GM19455 (cell line): ENCODE measurements at regions not wholly inside any gene's neighbourhood (a gene's known extent, or its start where the extent isn't known, plus 50 kb on each side); places are given as distances from the start of the nearest gene placed in this dataset.
"Not testable (repeated sequence)": the region's sequence is repeated elsewhere in the genome, so short reads cannot be mapped to it uniquely, and the experiment has no call there.

Experiments used
- ATAC-seq: cut with Tn5 transposase; IDR thresholded peaks from one replicate; pipeline ENCODE4 v1.9.1; 2021; ENCODE audit not compliant: unreplicated experiment

- ATAC-seq = no peak
These were observed 322.8 kb upstream of the NAALADL2 start for GRCh38 chr3:174536319-174536718.

GRCh38 chr3:174538151-174538550 lies 321.0 kb upstream of the NAALADL2 start:
- ATAC-seq = no peak

- no peak for ATAC-seq
These were observed 318.8 kb upstream of the NAALADL2 start for GRCh38 chr3:174540116-174540908.

- ATAC-seq = no peak
These were observed 317.3 kb upstream of the NAALADL2 start for GRCh38 chr3:174541708-174542315.

GRCh38 chr3:174547801-174548435 lies 311.2 kb upstream of the NAALADL2 start:
- no peak for ATAC-seq

- ATAC-seq = no peak
These were observed 310.1 kb upstream of the NAALADL2 start for GRCh38 chr3:174548841-174549623.

GRCh38 chr3:174581558-174581957 lies 277.6 kb upstream of the NAALADL2 start:
- no peak for ATAC-seq

- no peak for ATAC-seq
These were observed 275.7 kb upstream of the NAALADL2 start for GRCh38 chr3:174583396-174583795.

GRCh38 chr3:174587137-174587536 lies 272.0 kb upstream of the NAALADL2 start:
- ATAC-seq = not testable (repeated sequence)

- ATAC-seq = no peak
These were observed 262.6 kb upstream of the NAALADL2 start for GRCh38 chr3:174596447-174596982.

GRCh38 chr3:174598885-174599439 lies 260.2 kb upstream of the NAALADL2 start:
- no peak for ATAC-seq

GRCh38 chr3:174613173-174613572 lies 246.0 kb upstream of the NAALADL2 start:
- no peak for ATAC-seq

GRCh38 chr3:174614036-174614435 lies 245.1 kb upstream of the NAALADL2 start:
- no peak for ATAC-seq

- ATAC-seq = no peak
These were observed 240.6 kb upstream of the NAALADL2 start for GRCh38 chr3:174618368-174619080.

- no peak for ATAC-seq
These were observed 239.9 kb upstream of the NAALADL2 start for GRCh38 chr3:174619239-174619638.

- no peak for ATAC-seq
These were observed 239.0 kb upstream of the NAALADL2 start for GRCh38 chr3:174620138-174620537.

- no peak for ATAC-seq
These were observed 238.2 kb upstream of the NAALADL2 start for GRCh38 chr3:174620855-174621472.

GRCh38 chr3:174633342-174633741 lies 225.8 kb upstream of the NAALADL2 start:
- no peak for ATAC-seq

GRCh38 chr3:174636451-174636850 lies 222.7 kb upstream of the NAALADL2 start:
- ATAC-seq = no peak

GRCh38 chr3:174639406-174639805 lies 219.7 kb upstream of the NAALADL2 start:
- no peak for ATAC-seq
